Caco-2 (cell line): ENCODE measurements at regions not wholly inside any gene's neighbourhood (a gene's known extent, or its start where the extent isn't known, plus 50 kb on each side); places are given as distances from the start of the nearest gene placed in this dataset.

Experiments
- BruUV-seq: library from RNA; stranded (reverse); fragments of 400-500 nt; replicated peaks from 2 replicates; lab custom pipeline; 2021; lab: Mats Ljungman, UMichigan
- CTCF ChIA-PET: fragments of 300-600 bp; sonication (Branson Sonifier 250); formaldehyde crosslinking; loops from one replicate; lab custom pipeline; 2022; ENCODE audit warnings: antibody characterized with exemption; lab: Charles Lee
- POLR2A ChIA-PET: fragments of 300-600 bp; sonication (Branson Sonifier 250); formaldehyde crosslinking; loops from one replicate; lab custom pipeline; 2022; ENCODE audit warnings: antibody characterized with exemption; lab: Charles Lee
- DNase-seq, 2 experiments: peaks; one replicate each; pipeline versions ENCODE4 v3.0.0 to v3.0.0-alpha.2; 2020 to 2022
- H3K27me3 ChIP-seq: replicated peaks from 2 replicates; pipeline ENCODE4 v1.6.0; 2011; ENCODE audit warnings: low read length; ENCODE audit not compliant: control insufficient read depth, insufficient read depth
- H3K36me3 ChIP-seq: 2 replicates; pipeline ENCODE4 v1.5.1; 2011; ENCODE audit warnings: low read length; ENCODE audit not compliant: control insufficient read depth, insufficient read depth
- H3K4me1 ChIP-seq: fragments of 250-450 bp; sonication (Bioruptor Pico); 2 replicates; pipeline ENCODE4 v1.5.1; 2020; ENCODE audit warnings: mild to moderate bottlenecking
- H3K4me3 ChIP-seq: 2 replicates; pipeline ENCODE4 v1.5.1; 2011; ENCODE audit warnings: low read depth, mild to moderate bottlenecking, control low read depth, low read length
- H3K9me3 ChIP-seq: fragments of 250-450 bp; sonication (Bioruptor Pico); 2 replicates; pipeline ENCODE4 v1.5.1; 2020; ENCODE audit warnings: mild to moderate bottlenecking, moderate library complexity
- H3K27ac Mint-ChIP-seq: one replicate; pipeline ENCODE4 v1.8.0; 2022; ENCODE audit warnings: mixed read lengths; ENCODE audit not compliant: unreplicated experiment
- H3K27me3 Mint-ChIP-seq: one replicate; pipeline ENCODE4 v1.8.0; 2022; ENCODE audit warnings: mixed read lengths; ENCODE audit not compliant: insufficient read depth, unreplicated experiment
- H3K36me3 Mint-ChIP-seq: one replicate; pipeline ENCODE4 v1.8.0; 2022; ENCODE audit warnings: mild to moderate bottlenecking, mixed read lengths; ENCODE audit not compliant: insufficient read depth, unreplicated experiment
- H3K4me1 Mint-ChIP-seq: one replicate; pipeline ENCODE4 v1.8.0; 2022; ENCODE audit warnings: low read depth, mixed read lengths; ENCODE audit not compliant: unreplicated experiment
- H3K4me3 Mint-ChIP-seq: one replicate; pipeline ENCODE4 v1.8.0; 2022; ENCODE audit warnings: mild to moderate bottlenecking, moderate library complexity, mixed read lengths; ENCODE audit not compliant: unreplicated experiment
- H3K9me3 Mint-ChIP-seq: one replicate; pipeline ENCODE4 v1.8.0; 2022; ENCODE audit warnings: mixed read lengths; ENCODE audit not compliant: unreplicated experiment
- CTCF ChIP-seq, 2 experiments: fragments of 200-600 bp in 1 of 2; IDR thresholded peaks; 1 replicate in 1 of 2; 2 replicates in 1 of 2; pipeline versions ENCODE4 v1.5.1 to v1.8.0; 2011 to 2022; ENCODE audit warnings: antibody characterized with exemption in 1 of 2, control low read depth in 1 of 2, inconsistent platforms in 1 of 2, low read depth in 1 of 2, low read length in 1 of 2, mild to moderate bottlenecking in 1 of 2, moderate library complexity in 1 of 2; ENCODE audit not compliant: insufficient read depth in 1 of 2, severe bottlenecking in 1 of 2, unreplicated experiment in 1 of 2
- intact Hi-C: fragments of 100-400 bp; cut with micrococcal nuclease; formaldehyde crosslinking; loops from one replicate; pipeline ENCODE4 v1.10.0; 2022; ENCODE audit not compliant: unreplicated experiment

GRCh38 chr10:94172332-94172731 lies 178.6 kb downstream of the PLCE1 start:
- H3K36me3 Mint-ChIP-seq: no peaks in the 10 kb centered on the region
- CTCF ChIA-PET: no interaction called here
- H3K4me3 Mint-ChIP-seq: no peak overlapping the region
- no peaks in the 10 kb centered on the region for H3K27me3 Mint-ChIP-seq
- no peak for DNase-seq
- POLR2A ChIA-PET: no interaction called here
- H3K4me1 Mint-ChIP-seq: peaks cover 7% of the 10 kb centered on the region
- Histone ChIP-seq H3K4me3 (no peak overlapping the region), H3K4me1 (no peaks in the 10 kb centered on the region), H3K9me3 (no peaks in the 10 kb centered on the region), H3K27me3 (no peaks in the 10 kb centered on the region), H3K36me3 (no peaks in the 10 kb centered on the region; the same call in 1 of the 2 replicates)
- TF ChIP-seq CTCF (IDR thresholded peaks at IDR 0.05; ENCODE audit: insufficient read depth in 1 of 2, low read depth in 1 of 2, low read length in 1 of 2, severe bottlenecking in 1 of 2, unreplicated experiment in 1 of 2): no peak
- intact Hi-C loops: no loop called here
- no peaks in the 10 kb centered on the region for H3K9me3 Mint-ChIP-seq
- BruUV-seq: no TSS peak
- H3K27ac Mint-ChIP-seq: no peak overlapping the region

GRCh38 chr10:94173594-94173993 lies 179.9 kb downstream of the PLCE1 start:
- no peak for DNase-seq
- BruUV-seq: no TSS peak
- Histone ChIP-seq H3K27me3 (no peaks in the 10 kb centered on the region), H3K4me3 (no peak overlapping the region), H3K36me3 (no peaks in the 10 kb centered on the region; the same call in 1 of the 2 replicates), H3K4me1 (no peaks in the 10 kb centered on the region), H3K9me3 (no peaks in the 10 kb centered on the region)
- no peaks in the 10 kb centered on the region for H3K9me3 Mint-ChIP-seq
- H3K36me3 Mint-ChIP-seq: no peaks in the 10 kb centered on the region
- CTCF ChIA-PET: no interaction called here
- no peaks in the 10 kb centered on the region for H3K27me3 Mint-ChIP-seq
- intact Hi-C loops: no loop called here
- peaks cover 7% of the 10 kb centered on the region for H3K4me1 Mint-ChIP-seq
- TF ChIP-seq CTCF (IDR thresholded peaks at IDR 0.05; ENCODE audit: insufficient read depth in 1 of 2, low read depth in 1 of 2, low read length in 1 of 2, severe bottlenecking in 1 of 2, unreplicated experiment in 1 of 2): no peak
- POLR2A ChIA-PET: no interaction called here
- H3K27ac Mint-ChIP-seq: no peak overlapping the region
- H3K4me3 Mint-ChIP-seq: no peak overlapping the region

- Mint-ChIP-seq H3K36me3 (no peaks in the 10 kb centered on the region), H3K9me3 (no peaks in the 10 kb centered on the region)
Observed at GRCh38 chr10:94174838-94175237, 181.1 kb downstream of the PLCE1 start.

More at GRCh38 chr10:94174838-94175237, 181.1 kb downstream of the PLCE1 start:
- Histone ChIP-seq H3K4me3 (no peak overlapping the region), H3K4me1 (no peaks in the 10 kb centered on the region), H3K36me3 (no peaks in the 10 kb centered on the region; the same call in 1 of the 2 replicates), H3K27me3 (no peaks in the 10 kb centered on the region), H3K9me3 (no peaks in the 10 kb centered on the region)
- intact Hi-C loops: no loop called here
- H3K4me1 Mint-ChIP-seq: no peaks in the 10 kb centered on the region
- BruUV-seq: no TSS peak
- CTCF ChIA-PET: no interaction called here
- DNase-seq: no peak
- no peak overlapping the region for H3K27ac Mint-ChIP-seq
- TF ChIP-seq CTCF (IDR thresholded peaks at IDR 0.05; ENCODE audit: insufficient read depth in 1 of 2, low read depth in 1 of 2, low read length in 1 of 2, severe bottlenecking in 1 of 2, unreplicated experiment in 1 of 2): no peak
- H3K27me3 Mint-ChIP-seq: no peaks in the 10 kb centered on the region
- POLR2A ChIA-PET: no interaction called here
- H3K4me3 Mint-ChIP-seq: no peak overlapping the region
